ENCODE measurements at regions not wholly inside any gene's neighbourhood (a gene's known extent, or its start where the extent isn't known, plus 50 kb on each side); places are given as distances from the start of the nearest gene placed in this dataset.

- TF ChIP-seq CTCF (conservative IDR thresholded peaks at IDR 0.05 in 1 of 2, IDR thresholded peaks at IDR 0.05 in 1 of 2; ENCODE audit: low read depth in 1 of 2, low read length in 2 of 2) = no peak
- no peak for TF ChIP-seq EZH2 (IDR thresholded peaks at IDR 0.05; ENCODE audit: low read length, missing control alignments)
Measured at GRCh38 chr2:123644053-123644452, 381.0 kb upstream of the CNTNAP5 start.
